Neural cell (in vitro differentiated cells): ENCODE measurements at regions not wholly inside any gene's neighbourhood (a gene's known extent, or its start where the extent isn't known, plus 50 kb on each side); places are given as distances from the start of the nearest gene placed in this dataset.

ENCODE experiments used
- H2AFZ ChIP-seq: fragments of 200-600, 300-800 bp; sonication (generic), shearing (Covaris generic); 2 replicates; pipeline ENCODE4 v1.6.0; 2014; ENCODE audit warnings: low read depth, mild to moderate bottlenecking, antibody characterized with exemption, low read length, moderate library complexity
- H3F3A ChIP-seq: fragments of 200-600 bp; shearing (Covaris generic); 2 replicates; pipeline ENCODE4 v1.6.1; 2016; ENCODE audit warnings: mild to moderate bottlenecking, moderate library complexity, mixed read lengths, antibody characterized with exemption, low read length; ENCODE audit not compliant: insufficient read depth, poor library complexity, severe bottlenecking
- H3K27ac ChIP-seq: fragments of 200-600, 300-800 bp; sonication (generic), shearing (Covaris generic); 2 replicates; pipeline ENCODE4 v1.5.1; 2014; ENCODE audit warnings: mild to moderate bottlenecking, low read length, moderate library complexity
- H3K27me3 ChIP-seq: fragments of 300-800, 200-600 bp; sonication (generic), shearing (Covaris generic); 2 replicates; pipeline ENCODE4 v1.6.0; 2014; ENCODE audit warnings: mild to moderate bottlenecking, low read depth, low read length, moderate library complexity; ENCODE audit not compliant: insufficient read depth
- H3K36me3 ChIP-seq: fragments of 300-800, 200-600 bp; sonication (generic), shearing (Covaris generic); 2 replicates; pipeline ENCODE4 v1.5.1; 2014; ENCODE audit warnings: mild to moderate bottlenecking, antibody characterized with exemption, low read length, moderate library complexity; ENCODE audit not compliant: insufficient read depth
- H3K4me2 ChIP-seq: fragments of 300-800, 200-600 bp; sonication (generic), shearing (Covaris generic); 2 replicates; pipeline ENCODE4 v1.6.0; 2014; ENCODE audit warnings: mild to moderate bottlenecking, low read length
- H3K4me3 ChIP-seq: fragments of 300-800, 200-600 bp; sonication (generic), shearing (Covaris generic); 2 replicates; pipeline ENCODE4 v1.5.1; 2014; ENCODE audit warnings: mild to moderate bottlenecking, low read length, moderate library complexity
- H3K79me2 ChIP-seq: fragments of 200-600 bp; shearing (Covaris generic); replicated peaks from 2 replicates; pipeline ENCODE4 v1.6.0; 2014; ENCODE audit warnings: mild to moderate bottlenecking, low read length, moderate library complexity; ENCODE audit not compliant: insufficient read depth
- H3K9ac ChIP-seq: fragments of 300-800, 200-600 bp; sonication (generic), shearing (Covaris generic); 2 replicates; pipeline ENCODE4 v1.6.1; 2016; ENCODE audit warnings: mild to moderate bottlenecking, low read length, mixed read lengths
- H3K9me2 ChIP-seq: fragments of 200-600 bp; shearing (Covaris generic); 2 replicates; pipeline ENCODE4 v1.6.1; 2016; ENCODE audit warnings: mild to moderate bottlenecking, low read length, mixed read lengths; ENCODE audit not compliant: insufficient read depth
- H3K9me3 ChIP-seq: fragments of 200-600, 300-800 bp; sonication (generic), shearing (Covaris generic); 2 replicates; pipeline ENCODE4 v1.6.1; 2016; ENCODE audit warnings: mild to moderate bottlenecking, mixed run types, low read length, moderate library complexity, mixed read lengths
- H4K20me1 ChIP-seq: fragments of 200-600 bp; shearing (Covaris generic); 2 replicates; pipeline ENCODE4 v1.6.1; 2016; ENCODE audit warnings: mild to moderate bottlenecking, mixed run types; ENCODE audit not compliant: insufficient read depth
- EP300 ChIP-seq: fragments of 450-650 bp; conservative IDR thresholded peaks from 2 replicates; pipeline ENCODE4 v1.6.1; 2014; ENCODE audit warnings: antibody characterized with exemption, mild to moderate bottlenecking, moderate library complexity; ENCODE audit not compliant: poor library complexity, severe bottlenecking
- EZH2 ChIP-seq: fragments of 200-600, 300-800 bp; shearing (Covaris generic), sonication (generic); IDR thresholded peaks from 2 replicates; pipeline ENCODE4 v1.6.1; 2014; ENCODE audit warnings: antibody characterized with exemption, low read length, borderline replicate concordance, mild to moderate bottlenecking; ENCODE audit not compliant: insufficient read depth, poor library complexity, severe bottlenecking
- MXI1 ChIP-seq: fragments of 450-650 bp; conservative IDR thresholded peaks from 2 replicates; pipeline ENCODE4 v1.6.1; 2014; ENCODE audit warnings: antibody characterized with exemption, mild to moderate bottlenecking; ENCODE audit not compliant: poor library complexity, severe bottlenecking
- POLR2AphosphoS5 ChIP-seq: IDR thresholded peaks from 2 replicates; pipeline ENCODE4 v1.6.1; 2012
- RAD21 ChIP-seq: fragments of 450-650 bp; conservative IDR thresholded peaks from 2 replicates; pipeline ENCODE4 v1.6.1; 2014; ENCODE audit warnings: antibody characterized with exemption, mild to moderate bottlenecking, moderate library complexity
- SMC3 ChIP-seq: fragments of 450-650 bp; conservative IDR thresholded peaks from 2 replicates; pipeline ENCODE4 v1.6.1; 2014; ENCODE audit warnings: antibody characterized with exemption, mild to moderate bottlenecking, moderate library complexity; ENCODE audit not compliant: poor library complexity
- TAF1 ChIP-seq: IDR thresholded peaks from 2 replicates; pipeline ENCODE4 v1.6.1; 2012; ENCODE audit warnings: low read depth
- TF ChIP-seq, protein P1 (sequence below): fragments of 450-650 bp; IDR thresholded peaks from 2 replicates; pipeline ENCODE4 v1.5.1; 2014; ENCODE audit warnings: antibody characterized with exemption, mild to moderate bottlenecking, moderate library complexity; ENCODE audit not compliant: poor library complexity, severe bottlenecking
- TF ChIP-seq, protein P2 (sequence below): IDR thresholded peaks from 2 replicates; pipeline ENCODE4 v1.6.1; 2012; ENCODE audit warnings: borderline replicate concordance

DNA sequence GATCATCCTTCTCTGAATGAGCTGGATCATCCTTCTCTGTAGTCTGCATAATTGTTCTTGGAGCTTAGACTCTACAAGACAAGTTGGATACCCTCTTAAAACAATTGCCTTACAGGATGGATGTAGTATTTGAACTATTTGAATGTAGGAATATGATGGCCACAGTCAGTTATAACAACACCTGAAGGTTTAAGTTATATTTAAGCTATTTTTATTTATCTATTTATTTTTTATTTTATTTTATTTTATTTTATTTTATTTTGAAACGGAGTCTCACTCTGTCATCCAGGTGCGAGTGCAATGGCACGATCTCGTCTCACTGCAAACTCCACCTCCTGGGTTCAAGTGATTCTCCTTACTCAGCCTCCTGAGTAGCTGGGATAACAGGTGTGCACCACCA, 149.9 kb upstream of the SLIT2 start:
- no peaks in the 10 kb centered on the region for H3K9me2 ChIP-seq
- no peaks in the 10 kb centered on the region for H3K79me2 ChIP-seq
- no peaks in the 10 kb centered on the region for H4K20me1 ChIP-seq
- TF ChIP-seq POLR2AphosphoS5 (no peak), MXI1 (no peak), EP300 (no peak), TAF1 (no peak), RAD21 (no peak), SMC3 (no peak), EZH2 (no peak)
- TF ChIP-seq, protein P1, sequence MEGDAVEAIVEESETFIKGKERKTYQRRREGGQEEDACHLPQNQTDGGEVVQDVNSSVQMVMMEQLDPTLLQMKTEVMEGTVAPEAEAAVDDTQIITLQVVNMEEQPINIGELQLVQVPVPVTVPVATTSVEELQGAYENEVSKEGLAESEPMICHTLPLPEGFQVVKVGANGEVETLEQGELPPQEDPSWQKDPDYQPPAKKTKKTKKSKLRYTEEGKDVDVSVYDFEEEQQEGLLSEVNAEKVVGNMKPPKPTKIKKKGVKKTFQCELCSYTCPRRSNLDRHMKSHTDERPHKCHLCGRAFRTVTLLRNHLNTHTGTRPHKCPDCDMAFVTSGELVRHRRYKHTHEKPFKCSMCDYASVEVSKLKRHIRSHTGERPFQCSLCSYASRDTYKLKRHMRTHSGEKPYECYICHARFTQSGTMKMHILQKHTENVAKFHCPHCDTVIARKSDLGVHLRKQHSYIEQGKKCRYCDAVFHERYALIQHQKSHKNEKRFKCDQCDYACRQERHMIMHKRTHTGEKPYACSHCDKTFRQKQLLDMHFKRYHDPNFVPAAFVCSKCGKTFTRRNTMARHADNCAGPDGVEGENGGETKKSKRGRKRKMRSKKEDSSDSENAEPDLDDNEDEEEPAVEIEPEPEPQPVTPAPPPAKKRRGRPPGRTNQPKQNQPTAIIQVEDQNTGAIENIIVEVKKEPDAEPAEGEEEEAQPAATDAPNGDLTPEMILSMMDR, result no peak
- TF ChIP-seq, protein P2, sequence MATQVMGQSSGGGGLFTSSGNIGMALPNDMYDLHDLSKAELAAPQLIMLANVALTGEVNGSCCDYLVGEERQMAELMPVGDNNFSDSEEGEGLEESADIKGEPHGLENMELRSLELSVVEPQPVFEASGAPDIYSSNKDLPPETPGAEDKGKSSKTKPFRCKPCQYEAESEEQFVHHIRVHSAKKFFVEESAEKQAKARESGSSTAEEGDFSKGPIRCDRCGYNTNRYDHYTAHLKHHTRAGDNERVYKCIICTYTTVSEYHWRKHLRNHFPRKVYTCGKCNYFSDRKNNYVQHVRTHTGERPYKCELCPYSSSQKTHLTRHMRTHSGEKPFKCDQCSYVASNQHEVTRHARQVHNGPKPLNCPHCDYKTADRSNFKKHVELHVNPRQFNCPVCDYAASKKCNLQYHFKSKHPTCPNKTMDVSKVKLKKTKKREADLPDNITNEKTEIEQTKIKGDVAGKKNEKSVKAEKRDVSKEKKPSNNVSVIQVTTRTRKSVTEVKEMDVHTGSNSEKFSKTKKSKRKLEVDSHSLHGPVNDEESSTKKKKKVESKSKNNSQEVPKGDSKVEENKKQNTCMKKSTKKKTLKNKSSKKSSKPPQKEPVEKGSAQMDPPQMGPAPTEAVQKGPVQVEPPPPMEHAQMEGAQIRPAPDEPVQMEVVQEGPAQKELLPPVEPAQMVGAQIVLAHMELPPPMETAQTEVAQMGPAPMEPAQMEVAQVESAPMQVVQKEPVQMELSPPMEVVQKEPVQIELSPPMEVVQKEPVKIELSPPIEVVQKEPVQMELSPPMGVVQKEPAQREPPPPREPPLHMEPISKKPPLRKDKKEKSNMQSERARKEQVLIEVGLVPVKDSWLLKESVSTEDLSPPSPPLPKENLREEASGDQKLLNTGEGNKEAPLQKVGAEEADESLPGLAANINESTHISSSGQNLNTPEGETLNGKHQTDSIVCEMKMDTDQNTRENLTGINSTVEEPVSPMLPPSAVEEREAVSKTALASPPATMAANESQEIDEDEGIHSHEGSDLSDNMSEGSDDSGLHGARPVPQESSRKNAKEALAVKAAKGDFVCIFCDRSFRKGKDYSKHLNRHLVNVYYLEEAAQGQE, result no peak
- H3K4me2 ChIP-seq, result no peak overlapping the region
- no peaks in the 10 kb centered on the region for H3K27me3 ChIP-seq
- H3K4me3 ChIP-seq, result no peak overlapping the region
- no peak overlapping the region for H3K9ac ChIP-seq
- H3K36me3 ChIP-seq, result no peaks in the 10 kb centered on the region
- H3K27ac ChIP-seq, result no peak overlapping the region
- no peak overlapping the region for H2AFZ ChIP-seq
- H3F3A ChIP-seq, result no peaks in the 10 kb centered on the region
- H3K9me3 ChIP-seq, result no peaks in the 10 kb centered on the region

DNA sequence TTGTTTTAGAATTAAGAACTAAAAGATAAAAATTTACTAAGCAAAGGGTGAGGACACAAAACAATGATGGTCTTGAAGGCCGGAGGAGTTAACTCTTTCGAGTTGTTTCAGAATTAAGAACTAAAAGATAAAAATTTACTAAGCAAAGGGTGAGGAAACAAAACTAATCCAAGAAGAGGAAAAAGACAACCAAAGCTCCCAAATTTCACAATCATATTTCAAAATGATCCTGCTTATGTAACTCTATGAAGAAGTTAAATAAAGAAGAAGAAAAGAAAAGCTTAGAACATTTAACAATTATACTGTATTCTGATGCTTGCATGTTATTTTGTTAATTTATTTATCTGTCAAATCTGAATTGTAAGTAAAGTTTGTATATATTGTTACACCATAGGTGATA, 154.8 kb upstream of the SLIT2 start:
- no peak overlapping the region for H3K4me3 ChIP-seq
- H4K20me1 ChIP-seq, result no peaks in the 10 kb centered on the region
- no peaks in the 10 kb centered on the region for H3K79me2 ChIP-seq

More for the DNA sequence above, 154.8 kb upstream of the SLIT2 start:
- Histone ChIP-seq H3K36me3 (no peaks in the 10 kb centered on the region), H3K9me3 (no peaks in the 10 kb centered on the region), H3F3A (no peaks in the 10 kb centered on the region), H3K27me3 (no peaks in the 10 kb centered on the region), H3K4me2 (no peak overlapping the region), H3K9me2 (no peaks in the 10 kb centered on the region), H3K27ac (no peak overlapping the region), H3K9ac (no peak overlapping the region), H2AFZ (no peak overlapping the region)
- TF ChIP-seq RAD21 (no peak), EZH2 (no peak), POLR2AphosphoS5 (no peak), MXI1 (no peak), TAF1 (no peak)
- TF ChIP-seq, protein P2, result no peak
- TF ChIP-seq, protein P1, result no peak
